Ishikawa (cell line): ENCODE measurements at regions not wholly inside any gene's neighbourhood (a gene's known extent, or its start where the extent isn't known, plus 50 kb on each side); places are given as distances from the start of the nearest gene placed in this dataset.

Experiments used
- CEBPB ChIP-seq: IDR thresholded peaks from 2 replicates; pipeline ENCODE4 v1.6.1; 2012
- EP300 ChIP-seq: IDR thresholded peaks from 2 replicates; pipeline ENCODE4 v1.6.1; 2012; ENCODE audit warnings: borderline replicate concordance
- NFIC ChIP-seq: IDR thresholded peaks from 2 replicates; pipeline ENCODE4 v1.6.1; 2012
- REST ChIP-seq: IDR thresholded peaks from 2 replicates; pipeline ENCODE4 v1.6.1; 2012; ENCODE audit warnings: low read depth, mild to moderate bottlenecking
- TEAD4 ChIP-seq: IDR thresholded peaks from 2 replicates; pipeline ENCODE4 v1.6.1; 2012

- no peak for TF ChIP-seq CEBPB
- no peak for TF ChIP-seq TEAD4
- TF ChIP-seq NFIC, result no peak
- TF ChIP-seq EP300, result no peak
- no peak for TF ChIP-seq REST
Observed at GRCh38 chr6:77038807-77039206, 424.5 kb downstream of the HTR1B start.
